ENCODE measurements at regions not wholly inside any gene's neighbourhood (a gene's known extent, or its start where the extent isn't known, plus 50 kb on each side); places are given as distances from the start of the nearest gene placed in this dataset.

GRCh38 chr21:29436650-29437049 is 137.9 kb downstream of the BACH1 start:
- no peak for TF ChIP-seq CTCF (IDR thresholded peaks at IDR 0.05)
- ATAC-seq (ENCODE audit: low FRiP score) (no peak), DNase-seq (ENCODE audit: low spot score) (no peak)

- DNase-seq (ENCODE audit: low spot score) (no peak), ATAC-seq (ENCODE audit: low FRiP score) (no peak)
- no peak for TF ChIP-seq CTCF (IDR thresholded peaks at IDR 0.05)
Observed at GRCh38 chr21:29441651-29442050, 142.9 kb downstream of the BACH1 start.

- no peak for TF ChIP-seq CTCF (IDR thresholded peaks at IDR 0.05)
Observed at GRCh38 chr21:29443411-29444010, 144.8 kb downstream of the BACH1 start.

GRCh38 chr21:29448766-29449165 is 150.0 kb downstream of the BACH1 start:
- TF ChIP-seq CTCF (IDR thresholded peaks at IDR 0.05) = no peak
- ATAC-seq (ENCODE audit: low FRiP score) = no peak

More at GRCh38 chr21:29443411-29444010, 144.8 kb downstream of the BACH1 start:
- ATAC-seq (ENCODE audit: low FRiP score) = no peak
- no peak for DNase-seq (ENCODE audit: low spot score)

GRCh38 chr21:29449306-29449950 is 150.7 kb downstream of the BACH1 start:
- no peak for DNase-seq (ENCODE audit: low spot score)
- TF ChIP-seq CTCF (IDR thresholded peaks at IDR 0.05) = no peak
- no peak for ATAC-seq (ENCODE audit: low FRiP score)

More at GRCh38 chr21:29448766-29449165, 150.0 kb downstream of the BACH1 start:
- DNase-seq (ENCODE audit: low spot score) = no peak

- no peak for ATAC-seq (ENCODE audit: low FRiP score)
- no peak for DNase-seq (ENCODE audit: low spot score)
- TF ChIP-seq CTCF (IDR thresholded peaks at IDR 0.05) = no peak
Observed at GRCh38 chr21:29450058-29450457, 151.3 kb downstream of the BACH1 start.

- TF ChIP-seq CTCF (IDR thresholded peaks at IDR 0.05) = no peak
- no peak for DNase-seq (ENCODE audit: low spot score)
Observed at GRCh38 chr21:29453511-29453910, 154.8 kb downstream of the BACH1 start.

More at GRCh38 chr21:29453511-29453910, 154.8 kb downstream of the BACH1 start:
- ATAC-seq (ENCODE audit: low FRiP score) = no peak
